WTC11 (cell line): ENCODE measurements at regions not wholly inside any gene's neighbourhood (a gene's known extent, or its start where the extent isn't known, plus 50 kb on each side); places are given as distances from the start of the nearest gene placed in this dataset.

Experiments
- ATAC-seq: fragments of 200-7000 bp; cut with Tn5 transposase; 2 replicates; pipeline ENCODE4 v1.10.0; 2021; ENCODE audit warnings: mild to moderate bottlenecking, moderate library complexity
- CTCF ChIA-PET: fragments of 300-600 bp; sonication (Branson Sonifier 250); formaldehyde crosslinking; loops from one replicate; lab custom pipeline; 2021; ENCODE audit warnings: antibody characterized with exemption; lab: Charles Lee
- POLR2A ChIA-PET: fragments of 350-600 bp; sonication (Branson Sonifier 250); formaldehyde crosslinking; loops from one replicate; lab custom pipeline; 2021; ENCODE audit warnings: antibody characterized with exemption; lab: Charles Lee
- DNase-seq: peaks from one replicate; pipeline ENCODE4 v3.0.0; 2021; ENCODE audit warnings: low spot score
- H3K27ac Mint-ChIP-seq: 2 replicates; pipeline ENCODE4 v1.8.0; 2021; ENCODE audit warnings: mixed read lengths
- H3K27me3 Mint-ChIP-seq: 2 replicates; pipeline ENCODE4 v1.8.0; 2021; ENCODE audit warnings: low read depth, mild to moderate bottlenecking, moderate library complexity, mixed read lengths
- H3K36me3 Mint-ChIP-seq: 2 replicates; pipeline ENCODE4 v1.8.0; 2021; ENCODE audit warnings: mixed read lengths
- H3K4me1 Mint-ChIP-seq: 2 replicates; pipeline ENCODE4 v1.8.0; 2022; ENCODE audit warnings: mixed read lengths
- H3K4me3 Mint-ChIP-seq: 2 replicates; pipeline ENCODE4 v1.8.0; 2021; ENCODE audit warnings: mild to moderate bottlenecking, moderate library complexity, mixed read lengths
- H3K9me3 Mint-ChIP-seq: 2 replicates; pipeline ENCODE4 v1.8.0; 2021; ENCODE audit warnings: mixed read lengths
- HMGA2 ChIP-seq: fragments of 250-450 bp; sonication (Bioruptor Pico); IDR thresholded peaks from 2 replicates; pipeline ENCODE4 v1.4.0; 2021; ENCODE audit warnings: mild to moderate bottlenecking, moderate library complexity
- JAZF1 ChIP-seq: fragments of 250-450 bp; sonication (Bioruptor Pico); IDR thresholded peaks from 2 replicates; pipeline ENCODE4 v1.9.0; 2021; ENCODE audit warnings: moderate library complexity, mild to moderate bottlenecking, inconsistent platforms
- PRRX2 ChIP-seq: fragments of 250-450 bp; sonication (Bioruptor Pico); IDR thresholded peaks from 2 replicates; pipeline ENCODE4 v1.8.0; 2021; ENCODE audit warnings: mild to moderate bottlenecking
- RELA ChIP-seq: sonication (generic); formaldehyde crosslinking; IDR thresholded peaks from 2 replicates; pipeline ENCODE4 v1.8.1; 2022; ENCODE audit warnings: missing genetic modification reagents, mild to moderate bottlenecking, borderline replicate concordance
- SMAD3 ChIP-seq: sonication (generic); formaldehyde crosslinking; IDR thresholded peaks from 2 replicates; pipeline ENCODE4 v1.8.0; 2022; ENCODE audit warnings: missing genetic modification reagents, mild to moderate bottlenecking, borderline replicate concordance
- SP1 ChIP-seq: sonication (generic); formaldehyde crosslinking; conservative IDR thresholded peaks from 2 replicates; pipeline ENCODE4 v1.8.1; 2022; ENCODE audit warnings: missing genetic modification reagents
- ZNF232 ChIP-seq: sonication (generic); formaldehyde crosslinking; IDR thresholded peaks from 2 replicates; pipeline ENCODE4 v1.8.0; 2022; ENCODE audit warnings: mild to moderate bottlenecking, missing genetic modification reagents
- ZNF263 ChIP-seq: sonication (generic); formaldehyde crosslinking; IDR thresholded peaks from 2 replicates; pipeline ENCODE4 v1.8.1; 2022; ENCODE audit warnings: low read depth, mild to moderate bottlenecking, moderate library complexity, missing genetic modification reagents
- TF ChIP-seq, protein P1 (sequence below): sonication (generic); formaldehyde crosslinking; IDR thresholded peaks from 2 replicates; pipeline ENCODE4 v1.8.0; 2022; ENCODE audit warnings: missing genetic modification reagents
- TF ChIP-seq, protein P2 (sequence below): sonication (generic); formaldehyde crosslinking; IDR thresholded peaks from 2 replicates; pipeline ENCODE4 v1.8.1; 2023; ENCODE audit warnings: mild to moderate bottlenecking, moderate library complexity, missing genetic modification reagents
- TF ChIP-seq, protein P3 (sequence below): sonication (generic); formaldehyde crosslinking; IDR thresholded peaks from 2 replicates; pipeline ENCODE4 v1.8.1; 2023; ENCODE audit warnings: mild to moderate bottlenecking, missing genetic modification reagents
- TF ChIP-seq, protein P4 (sequence below): sonication (generic); formaldehyde crosslinking; IDR thresholded peaks from 2 replicates; pipeline ENCODE4 v1.8.1; 2022; ENCODE audit warnings: low read depth, mild to moderate bottlenecking, moderate library complexity, missing genetic modification reagents, borderline replicate concordance
- TF ChIP-seq, protein P5 (sequence below): fragments of 250-450 bp; sonication (Bioruptor Pico); IDR thresholded peaks from 2 replicates; pipeline ENCODE4 v1.9.0; 2021; ENCODE audit warnings: mild to moderate bottlenecking
- TF ChIP-seq, protein P6 (sequence below): sonication (generic); formaldehyde crosslinking; conservative IDR thresholded peaks from 2 replicates; pipeline ENCODE4 v1.8.1; 2022; ENCODE audit warnings: mild to moderate bottlenecking, missing genetic modification reagents
- TF ChIP-seq, protein P7 (sequence below): sonication (generic); formaldehyde crosslinking; IDR thresholded peaks from 2 replicates; pipeline ENCODE4 v1.8.0; 2023; ENCODE audit warnings: mild to moderate bottlenecking, missing genetic modification reagents

DNA sequence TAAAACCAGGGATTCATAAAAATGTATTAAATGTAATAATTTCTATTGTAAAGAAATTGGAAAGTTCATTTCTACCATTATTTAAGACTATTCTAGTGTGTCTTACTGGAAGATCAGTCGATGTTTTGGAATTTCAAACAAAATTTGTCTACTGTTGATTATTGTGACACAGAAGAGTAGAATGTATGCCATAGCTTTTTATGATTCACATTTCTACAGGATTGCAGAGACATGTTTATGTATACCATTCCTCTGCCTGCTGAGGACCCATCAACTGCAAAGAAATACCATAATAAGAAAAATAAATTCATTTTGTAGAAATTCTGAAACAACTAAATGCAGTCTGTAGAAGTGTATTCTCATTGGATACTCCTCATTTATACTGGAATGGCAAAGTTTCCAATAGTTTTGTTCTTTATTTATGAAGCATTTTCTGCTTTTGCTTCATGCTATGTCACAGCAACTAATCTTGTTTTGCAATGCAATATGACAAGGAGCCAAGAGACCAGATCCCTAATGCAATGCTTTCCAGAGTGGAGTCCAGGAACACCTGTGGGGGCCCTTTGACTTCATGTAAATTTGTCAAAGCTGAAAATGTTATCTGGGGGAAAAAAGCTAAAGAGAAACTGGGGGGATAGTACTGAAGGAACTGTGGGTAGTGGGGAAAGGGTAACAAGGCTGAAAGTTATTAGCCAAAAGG lies 172.9 kb upstream of the LRIG3 start (continued):
- TF ChIP-seq, protein P1, sequence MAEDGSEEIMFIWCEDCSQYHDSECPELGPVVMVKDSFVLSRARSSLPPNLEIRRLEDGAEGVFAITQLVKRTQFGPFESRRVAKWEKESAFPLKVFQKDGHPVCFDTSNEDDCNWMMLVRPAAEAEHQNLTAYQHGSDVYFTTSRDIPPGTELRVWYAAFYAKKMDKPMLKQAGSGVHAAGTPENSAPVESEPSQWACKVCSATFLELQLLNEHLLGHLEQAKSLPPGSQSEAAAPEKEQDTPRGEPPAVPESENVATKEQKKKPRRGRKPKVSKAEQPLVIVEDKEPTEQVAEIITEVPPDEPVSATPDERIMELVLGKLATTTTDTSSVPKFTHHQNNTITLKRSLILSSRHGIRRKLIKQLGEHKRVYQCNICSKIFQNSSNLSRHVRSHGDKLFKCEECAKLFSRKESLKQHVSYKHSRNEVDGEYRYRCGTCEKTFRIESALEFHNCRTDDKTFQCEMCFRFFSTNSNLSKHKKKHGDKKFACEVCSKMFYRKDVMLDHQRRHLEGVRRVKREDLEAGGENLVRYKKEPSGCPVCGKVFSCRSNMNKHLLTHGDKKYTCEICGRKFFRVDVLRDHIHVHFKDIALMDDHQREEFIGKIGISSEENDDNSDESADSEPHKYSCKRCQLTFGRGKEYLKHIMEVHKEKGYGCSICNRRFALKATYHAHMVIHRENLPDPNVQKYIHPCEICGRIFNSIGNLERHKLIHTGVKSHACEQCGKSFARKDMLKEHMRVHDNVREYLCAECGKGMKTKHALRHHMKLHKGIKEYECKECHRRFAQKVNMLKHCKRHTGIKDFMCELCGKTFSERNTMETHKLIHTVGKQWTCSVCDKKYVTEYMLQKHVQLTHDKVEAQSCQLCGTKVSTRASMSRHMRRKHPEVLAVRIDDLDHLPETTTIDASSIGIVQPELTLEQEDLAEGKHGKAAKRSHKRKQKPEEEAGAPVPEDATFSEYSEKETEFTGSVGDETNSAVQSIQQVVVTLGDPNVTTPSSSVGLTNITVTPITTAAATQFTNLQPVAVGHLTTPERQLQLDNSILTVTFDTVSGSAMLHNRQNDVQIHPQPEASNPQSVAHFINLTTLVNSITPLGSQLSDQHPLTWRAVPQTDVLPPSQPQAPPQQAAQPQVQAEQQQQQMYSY (CRISPR knock-in tag): no peak
- TF ChIP-seq, all 79 proteins: peak for 0

DNA sequence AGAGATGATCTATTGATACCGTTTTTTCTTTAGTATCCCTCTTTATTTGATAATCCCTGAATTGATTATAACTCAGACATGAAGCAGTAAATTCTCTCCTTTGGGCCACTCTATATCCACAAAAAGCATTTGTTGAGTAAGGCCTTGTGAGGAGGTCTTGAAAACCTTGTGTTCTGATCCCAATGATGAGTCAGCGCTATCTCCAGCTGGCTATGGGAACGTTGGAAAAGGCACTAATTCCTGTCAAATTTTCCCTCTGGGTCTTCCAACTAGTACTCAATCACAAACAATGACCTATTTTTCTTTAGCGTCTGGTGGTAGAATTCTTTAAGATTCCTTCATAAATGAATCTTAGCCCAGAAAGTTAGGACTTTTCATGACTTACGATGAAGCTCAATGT lies 168.4 kb upstream of the LRIG3 start:
- TF ChIP-seq HMGA2 (CRISPR knock-in tag) (no peak), PRRX2 (CRISPR knock-in tag) (no peak), ZNF263 (CRISPR knock-in tag) (no peak), SMAD3 (CRISPR knock-in tag) (no peak), JAZF1 (CRISPR knock-in tag) (no peak), ZNF232 (CRISPR knock-in tag) (no peak)
- TF ChIP-seq, protein P2, sequence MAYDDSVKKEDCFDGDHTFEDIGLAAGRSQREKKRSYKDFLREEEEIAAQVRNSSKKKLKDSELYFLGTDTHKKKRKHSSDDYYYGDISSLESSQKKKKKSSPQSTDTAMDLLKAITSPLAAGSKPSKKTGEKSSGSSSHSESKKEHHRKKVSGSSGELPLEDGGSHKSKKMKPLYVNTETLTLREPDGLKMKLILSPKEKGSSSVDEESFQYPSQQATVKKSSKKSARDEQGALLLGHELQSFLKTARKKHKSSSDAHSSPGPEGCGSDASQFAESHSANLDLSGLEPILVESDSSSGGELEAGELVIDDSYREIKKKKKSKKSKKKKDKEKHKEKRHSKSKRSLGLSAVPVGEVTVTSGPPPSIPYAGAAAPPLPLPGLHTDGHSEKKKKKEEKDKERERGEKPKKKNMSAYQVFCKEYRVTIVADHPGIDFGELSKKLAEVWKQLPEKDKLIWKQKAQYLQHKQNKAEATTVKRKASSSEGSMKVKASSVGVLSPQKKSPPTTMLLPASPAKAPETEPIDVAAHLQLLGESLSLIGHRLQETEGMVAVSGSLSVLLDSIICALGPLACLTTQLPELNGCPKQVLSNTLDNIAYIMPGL (CRISPR knock-in tag): no peak
- TF ChIP-seq, protein P3, sequence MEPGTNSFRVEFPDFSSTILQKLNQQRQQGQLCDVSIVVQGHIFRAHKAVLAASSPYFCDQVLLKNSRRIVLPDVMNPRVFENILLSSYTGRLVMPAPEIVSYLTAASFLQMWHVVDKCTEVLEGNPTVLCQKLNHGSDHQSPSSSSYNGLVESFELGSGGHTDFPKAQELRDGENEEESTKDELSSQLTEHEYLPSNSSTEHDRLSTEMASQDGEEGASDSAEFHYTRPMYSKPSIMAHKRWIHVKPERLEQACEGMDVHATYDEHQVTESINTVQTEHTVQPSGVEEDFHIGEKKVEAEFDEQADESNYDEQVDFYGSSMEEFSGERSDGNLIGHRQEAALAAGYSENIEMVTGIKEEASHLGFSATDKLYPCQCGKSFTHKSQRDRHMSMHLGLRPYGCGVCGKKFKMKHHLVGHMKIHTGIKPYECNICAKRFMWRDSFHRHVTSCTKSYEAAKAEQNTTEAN (CRISPR knock-in tag): no peak
- TF ChIP-seq, protein P4, sequence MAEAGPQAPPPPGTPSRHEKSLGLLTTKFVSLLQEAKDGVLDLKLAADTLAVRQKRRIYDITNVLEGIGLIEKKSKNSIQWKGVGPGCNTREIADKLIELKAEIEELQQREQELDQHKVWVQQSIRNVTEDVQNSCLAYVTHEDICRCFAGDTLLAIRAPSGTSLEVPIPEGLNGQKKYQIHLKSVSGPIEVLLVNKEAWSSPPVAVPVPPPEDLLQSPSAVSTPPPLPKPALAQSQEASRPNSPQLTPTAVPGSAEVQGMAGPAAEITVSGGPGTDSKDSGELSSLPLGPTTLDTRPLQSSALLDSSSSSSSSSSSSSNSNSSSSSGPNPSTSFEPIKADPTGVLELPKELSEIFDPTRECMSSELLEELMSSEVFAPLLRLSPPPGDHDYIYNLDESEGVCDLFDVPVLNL (CRISPR knock-in tag): no peak
- TF ChIP-seq, protein P5, sequence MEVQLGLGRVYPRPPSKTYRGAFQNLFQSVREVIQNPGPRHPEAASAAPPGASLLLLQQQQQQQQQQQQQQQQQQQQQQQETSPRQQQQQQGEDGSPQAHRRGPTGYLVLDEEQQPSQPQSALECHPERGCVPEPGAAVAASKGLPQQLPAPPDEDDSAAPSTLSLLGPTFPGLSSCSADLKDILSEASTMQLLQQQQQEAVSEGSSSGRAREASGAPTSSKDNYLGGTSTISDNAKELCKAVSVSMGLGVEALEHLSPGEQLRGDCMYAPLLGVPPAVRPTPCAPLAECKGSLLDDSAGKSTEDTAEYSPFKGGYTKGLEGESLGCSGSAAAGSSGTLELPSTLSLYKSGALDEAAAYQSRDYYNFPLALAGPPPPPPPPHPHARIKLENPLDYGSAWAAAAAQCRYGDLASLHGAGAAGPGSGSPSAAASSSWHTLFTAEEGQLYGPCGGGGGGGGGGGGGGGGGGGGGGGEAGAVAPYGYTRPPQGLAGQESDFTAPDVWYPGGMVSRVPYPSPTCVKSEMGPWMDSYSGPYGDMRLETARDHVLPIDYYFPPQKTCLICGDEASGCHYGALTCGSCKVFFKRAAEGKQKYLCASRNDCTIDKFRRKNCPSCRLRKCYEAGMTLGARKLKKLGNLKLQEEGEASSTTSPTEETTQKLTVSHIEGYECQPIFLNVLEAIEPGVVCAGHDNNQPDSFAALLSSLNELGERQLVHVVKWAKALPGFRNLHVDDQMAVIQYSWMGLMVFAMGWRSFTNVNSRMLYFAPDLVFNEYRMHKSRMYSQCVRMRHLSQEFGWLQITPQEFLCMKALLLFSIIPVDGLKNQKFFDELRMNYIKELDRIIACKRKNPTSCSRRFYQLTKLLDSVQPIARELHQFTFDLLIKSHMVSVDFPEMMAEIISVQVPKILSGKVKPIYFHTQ: no peak
- Mint-ChIP-seq H3K27me3 (no peaks in the 10 kb centered on the region), H3K36me3 (no peaks in the 10 kb centered on the region), H3K4me3 (no peak overlapping the region), H3K9me3 (no peaks in the 10 kb centered on the region), H3K4me1 (peaks cover 39% of the 10 kb centered on the region), H3K27ac (no peak overlapping the region)
- DNase-seq (no peak), ATAC-seq (no peak)
- POLR2A ChIA-PET: no interaction called here
- CTCF ChIA-PET: interaction anchor here (1.4 kb wide), 2 partner anchors 284 to 548 kb away, joined by 3 to 7 read pairs; no protein-coding TSS in a partner anchor

DNA sequence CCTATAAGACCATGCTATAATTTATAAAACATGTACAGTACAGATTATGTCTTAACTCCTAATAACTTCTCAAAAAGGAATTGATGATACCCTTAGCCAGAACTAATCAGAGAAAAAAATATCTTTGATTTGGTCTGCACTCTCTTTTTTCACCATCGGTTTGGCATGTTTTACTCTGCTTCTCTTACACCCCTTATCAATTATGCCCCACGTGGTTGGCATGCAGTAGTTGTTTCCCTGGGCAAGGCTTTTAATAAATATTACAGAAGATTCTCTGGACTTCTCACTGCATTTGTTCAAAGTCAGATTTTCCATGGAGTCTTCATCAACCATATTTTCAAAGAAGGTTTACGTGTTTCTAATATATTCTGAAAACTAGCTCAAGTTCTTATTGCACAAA lies 167.4 kb upstream of the LRIG3 start:
- peaks cover 38% of the 10 kb centered on the region for H3K4me1 Mint-ChIP-seq
- TF ChIP-seq RELA (CRISPR knock-in tag) (no peak), ZNF263 (CRISPR knock-in tag) (no peak), SP1 (CRISPR knock-in tag) (no peak)
- TF ChIP-seq, protein P6, sequence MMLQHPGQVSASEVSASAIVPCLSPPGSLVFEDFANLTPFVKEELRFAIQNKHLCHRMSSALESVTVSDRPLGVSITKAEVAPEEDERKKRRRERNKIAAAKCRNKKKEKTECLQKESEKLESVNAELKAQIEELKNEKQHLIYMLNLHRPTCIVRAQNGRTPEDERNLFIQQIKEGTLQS (CRISPR knock-in tag): no peak
- TF ChIP-seq, protein P4 (CRISPR knock-in tag): no peak
- TF ChIP-seq, protein P7, sequence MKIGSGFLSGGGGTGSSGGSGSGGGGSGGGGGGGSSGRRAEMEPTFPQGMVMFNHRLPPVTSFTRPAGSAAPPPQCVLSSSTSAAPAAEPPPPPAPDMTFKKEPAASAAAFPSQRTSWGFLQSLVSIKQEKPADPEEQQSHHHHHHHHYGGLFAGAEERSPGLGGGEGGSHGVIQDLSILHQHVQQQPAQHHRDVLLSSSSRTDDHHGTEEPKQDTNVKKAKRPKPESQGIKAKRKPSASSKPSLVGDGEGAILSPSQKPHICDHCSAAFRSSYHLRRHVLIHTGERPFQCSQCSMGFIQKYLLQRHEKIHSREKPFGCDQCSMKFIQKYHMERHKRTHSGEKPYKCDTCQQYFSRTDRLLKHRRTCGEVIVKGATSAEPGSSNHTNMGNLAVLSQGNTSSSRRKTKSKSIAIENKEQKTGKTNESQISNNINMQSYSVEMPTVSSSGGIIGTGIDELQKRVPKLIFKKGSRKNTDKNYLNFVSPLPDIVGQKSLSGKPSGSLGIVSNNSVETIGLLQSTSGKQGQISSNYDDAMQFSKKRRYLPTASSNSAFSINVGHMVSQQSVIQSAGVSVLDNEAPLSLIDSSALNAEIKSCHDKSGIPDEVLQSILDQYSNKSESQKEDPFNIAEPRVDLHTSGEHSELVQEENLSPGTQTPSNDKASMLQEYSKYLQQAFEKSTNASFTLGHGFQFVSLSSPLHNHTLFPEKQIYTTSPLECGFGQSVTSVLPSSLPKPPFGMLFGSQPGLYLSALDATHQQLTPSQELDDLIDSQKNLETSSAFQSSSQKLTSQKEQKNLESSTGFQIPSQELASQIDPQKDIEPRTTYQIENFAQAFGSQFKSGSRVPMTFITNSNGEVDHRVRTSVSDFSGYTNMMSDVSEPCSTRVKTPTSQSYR: no peak
- no peaks in the 10 kb centered on the region for H3K9me3 Mint-ChIP-seq
- H3K4me3 Mint-ChIP-seq: no peak overlapping the region
- no peaks in the 10 kb centered on the region for H3K36me3 Mint-ChIP-seq
- POLR2A ChIA-PET: no interaction called here
- DNase-seq (no peak), ATAC-seq (no peak)
- no peaks in the 10 kb centered on the region for H3K27me3 Mint-ChIP-seq
- CTCF ChIA-PET: interaction anchor here (1.4 kb wide), 1 partner anchor 547 kb away, joined by 7 read pairs; no protein-coding TSS in a partner anchor
- H3K27ac Mint-ChIP-seq: no peak overlapping the region
